ACC112 (cell line): ENCODE measurements at regions not wholly inside any gene's neighbourhood (a gene's known extent, or its start where the extent isn't known, plus 50 kb on each side); places are given as distances from the start of the nearest gene placed in this dataset.

Source experiments
- H2AFZ ChIP-seq: fragments of 200-600 bp; sonication (generic); one replicate; pipeline ENCODE4 v1.6.0; 2017; ENCODE audit warnings: antibody characterized with exemption, low read length; ENCODE audit not compliant: unreplicated experiment
- H3K27ac ChIP-seq: fragments of 200-600 bp; sonication (generic); 2 replicates; pipeline ENCODE4 v1.5.1; 2014; ENCODE audit warnings: low read depth, mild to moderate bottlenecking, antibody characterized with exemption, low read length, moderate library complexity
- H3K27me3 ChIP-seq: fragments of 200-600 bp; sonication (generic); 2 replicates; pipeline ENCODE4 v1.6.1; 2014; ENCODE audit warnings: mild to moderate bottlenecking, antibody characterized with exemption, low read length, moderate library complexity, mixed read lengths; ENCODE audit not compliant: insufficient read depth
- H3K36me3 ChIP-seq: fragments of 200-600 bp; sonication (generic); 2 replicates; pipeline ENCODE4 v1.6.1; 2016; ENCODE audit warnings: mild to moderate bottlenecking, antibody characterized with exemption, low read length, moderate library complexity, mixed read lengths; ENCODE audit not compliant: insufficient read depth
- H3K4me1 ChIP-seq: fragments of 200-600 bp; sonication (generic); one replicate; pipeline ENCODE4 v1.6.1; 2016; ENCODE audit warnings: low read length, mixed read lengths; ENCODE audit not compliant: insufficient read depth, unreplicated experiment, control insufficient read depth
- H3K4me3 ChIP-seq: fragments of 200-600 bp; sonication (generic); 2 replicates; pipeline ENCODE4 v1.5.1; 2014; ENCODE audit warnings: mild to moderate bottlenecking, low read depth, low read length
- H3K79me2 ChIP-seq: fragments of 200-600 bp; sonication (generic); one replicate; pipeline ENCODE4 v1.6.0; 2016; ENCODE audit warnings: low read length; ENCODE audit not compliant: control insufficient read depth, unreplicated experiment, insufficient read depth

- Histone ChIP-seq H2AFZ (no peak overlapping the region), H3K36me3 (no peaks in the 10 kb centered on the region), H3K4me3 (no peak overlapping the region), H3K4me1 (no peaks in the 10 kb centered on the region), H3K27ac (no peak overlapping the region), H3K27me3 (no peaks in the 10 kb centered on the region), H3K79me2 (no peaks in the 10 kb centered on the region)
Measured at GRCh38 chr5:120913396-120913795, 449.3 kb downstream of the PRR16 start.

- H3K4me3 ChIP-seq, result no peak overlapping the region
- H3K79me2 ChIP-seq, result no peaks in the 10 kb centered on the region
- H3K4me1 ChIP-seq, result no peaks in the 10 kb centered on the region
- no peaks in the 10 kb centered on the region for H3K27me3 ChIP-seq
- no peaks in the 10 kb centered on the region for H3K36me3 ChIP-seq
- peak overlapping the region; percentile 32 for H2AFZ ChIP-seq
- no peak overlapping the region for H3K27ac ChIP-seq
Measured at GRCh38 chr5:120917214-120917758, 453.2 kb downstream of the PRR16 start.

GRCh38 chr5:120919017-120919416 lies 454.9 kb downstream of the PRR16 start:
- H3K79me2 ChIP-seq, result no peaks in the 10 kb centered on the region
- no peak overlapping the region for H3K27ac ChIP-seq
- H3K27me3 ChIP-seq, result no peaks in the 10 kb centered on the region
- H3K4me1 ChIP-seq, result no peaks in the 10 kb centered on the region
- H3K4me3 ChIP-seq, result no peak overlapping the region
- H2AFZ ChIP-seq, result no peak overlapping the region
- no peaks in the 10 kb centered on the region for H3K36me3 ChIP-seq

- Histone ChIP-seq H3K27ac (no peak overlapping the region), H2AFZ (no peak overlapping the region), H3K36me3 (no peaks in the 10 kb centered on the region), H3K4me3 (no peak overlapping the region), H3K79me2 (no peaks in the 10 kb centered on the region), H3K27me3 (no peaks in the 10 kb centered on the region), H3K4me1 (no peaks in the 10 kb centered on the region)
Measured at GRCh38 chr5:120923026-120923425, 458.9 kb downstream of the PRR16 start.

- Histone ChIP-seq H3K36me3 (no peaks in the 10 kb centered on the region), H3K4me3 (no peak overlapping the region), H2AFZ (no peak overlapping the region), H3K27me3 (no peaks in the 10 kb centered on the region), H3K27ac (no peak overlapping the region), H3K79me2 (no peaks in the 10 kb centered on the region), H3K4me1 (no peaks in the 10 kb centered on the region)
Measured at GRCh38 chr5:120926471-120926870, 462.4 kb downstream of the PRR16 start.

- no peaks in the 10 kb centered on the region for H3K27me3 ChIP-seq
- H3K79me2 ChIP-seq, result no peaks in the 10 kb centered on the region
- H3K36me3 ChIP-seq, result no peaks in the 10 kb centered on the region
- H3K4me3 ChIP-seq, result no peak overlapping the region
- H3K4me1 ChIP-seq, result no peaks in the 10 kb centered on the region
- H2AFZ ChIP-seq, result no peak overlapping the region
- no peak overlapping the region for H3K27ac ChIP-seq
Measured at GRCh38 chr5:120927950-120928530, 463.9 kb downstream of the PRR16 start.

- H3K4me1 ChIP-seq, result no peaks in the 10 kb centered on the region
- H3K27ac ChIP-seq, result no peak overlapping the region
- H3K4me3 ChIP-seq, result no peak overlapping the region
- no peak overlapping the region for H2AFZ ChIP-seq
- no peaks in the 10 kb centered on the region for H3K79me2 ChIP-seq
- no peaks in the 10 kb centered on the region for H3K36me3 ChIP-seq
- no peaks in the 10 kb centered on the region for H3K27me3 ChIP-seq
Measured at GRCh38 chr5:120932480-120932879, 468.4 kb downstream of the PRR16 start.

- Histone ChIP-seq H3K36me3 (no peaks in the 10 kb centered on the region), H3K27ac (no peak overlapping the region), H3K4me1 (no peaks in the 10 kb centered on the region), H2AFZ (no peak overlapping the region), H3K79me2 (no peaks in the 10 kb centered on the region), H3K27me3 (no peaks in the 10 kb centered on the region), H3K4me3 (no peak overlapping the region)
Measured at GRCh38 chr5:120934031-120934430, 469.9 kb downstream of the PRR16 start.

- Histone ChIP-seq H3K4me1 (no peaks in the 10 kb centered on the region), H2AFZ (no peak overlapping the region)
Measured at GRCh38 chr5:120936652-120937051, 472.6 kb downstream of the PRR16 start.

GRCh38 chr5:120938604-120939003 lies 474.5 kb downstream of the PRR16 start:
- Histone ChIP-seq H3K27me3 (no peaks in the 10 kb centered on the region), H3K36me3 (no peaks in the 10 kb centered on the region), H3K79me2 (no peaks in the 10 kb centered on the region), H3K4me1 (no peaks in the 10 kb centered on the region), H2AFZ (no peak overlapping the region), H3K27ac (no peak overlapping the region), H3K4me3 (no peak overlapping the region)

More at GRCh38 chr5:120936652-120937051, 472.6 kb downstream of the PRR16 start:
- no peaks in the 10 kb centered on the region for H3K36me3 ChIP-seq
- no peaks in the 10 kb centered on the region for H3K27me3 ChIP-seq
- no peak overlapping the region for H3K4me3 ChIP-seq
- no peak overlapping the region for H3K27ac ChIP-seq
- no peaks in the 10 kb centered on the region for H3K79me2 ChIP-seq

GRCh38 chr5:120942596-120943350 lies 478.7 kb downstream of the PRR16 start:
- no peaks in the 10 kb centered on the region for H3K27me3 ChIP-seq

More at GRCh38 chr5:120942596-120943350, 478.7 kb downstream of the PRR16 start:
- no peaks in the 10 kb centered on the region for H3K36me3 ChIP-seq
- H2AFZ ChIP-seq, result no peak overlapping the region
- no peaks in the 10 kb centered on the region for H3K4me1 ChIP-seq
- H3K27ac ChIP-seq, result no peak overlapping the region
- no peaks in the 10 kb centered on the region for H3K79me2 ChIP-seq
- no peak overlapping the region for H3K4me3 ChIP-seq
